B cell (primary cell): ENCODE measurements at regions not wholly inside any gene's neighbourhood (a gene's known extent, or its start where the extent isn't known, plus 50 kb on each side); places are given as distances from the start of the nearest gene placed in this dataset.

Experiments
- ATAC-seq: fragments of 200-7000 bp; cut with Tn5 transposase; one replicate; pipeline ENCODE4 v1.10.0; 2021; ENCODE audit warnings: low read depth, mild to moderate bottlenecking, moderate number of reproducible peaks, moderate library complexity
- CTCF ChIA-PET: fragments of 350-600 bp; sonication (Branson Sonifier 250); formaldehyde crosslinking; loops from one replicate; lab custom pipeline; 2021; ENCODE audit warnings: antibody characterized with exemption, inconsistent platforms; lab: Charles Lee
- POLR2A ChIA-PET: fragments of 350-600 bp; sonication (Branson Sonifier 250); formaldehyde crosslinking; loops from one replicate; lab custom pipeline; 2021; ENCODE audit warnings: antibody characterized with exemption; lab: Charles Lee
- DNase-seq: peaks from one replicate; pipeline ENCODE4 v3.0.0; 2013
- H2AFZ ChIP-seq: 2 replicates; pipeline ENCODE4 v1.6.1; 2012; ENCODE audit warnings: mild to moderate bottlenecking, low read depth, low read length; ENCODE audit not compliant: insufficient read depth, poor library complexity, severe bottlenecking
- H3K27ac ChIP-seq, 2 donors: 1 replicate in 1 of 2; 2 replicates in 1 of 2; pipeline ENCODE4 v1.5.1; 2012 to 2013; ENCODE audit warnings: low read length in 2 of 2, mild to moderate bottlenecking in 2 of 2, moderate library complexity in 1 of 2
- H3K27me3 ChIP-seq, 4 experiments: fragments of 200-600 bp in 1 of 4; sonication (generic) in 1 of 4; replicated peaks in 1 of 4; 1 replicate in 2 of 4; 2 replicates in 2 of 4; pipeline versions ENCODE4 v1.6.1 to v1.7.0; 2013 to 2016; ENCODE audit warnings: low read length in 3 of 4, mild to moderate bottlenecking in 2 of 4, mixed read lengths in 1 of 4, moderate library complexity in 1 of 4; ENCODE audit not compliant: insufficient read depth in 4 of 4, control insufficient read depth in 3 of 4; ENCODE audit errors: control extremely low read depth in 1 of 4
- H3K36me3 ChIP-seq, 2 experiments: replicated peaks in 1 of 2; 1 replicate in 1 of 2; 2 replicates in 1 of 2; pipeline versions ENCODE4 v1.6.1 to v1.7.1; 2013; ENCODE audit warnings: low read length in 1 of 2; ENCODE audit not compliant: insufficient read depth in 2 of 2, control insufficient read depth in 1 of 2; ENCODE audit errors: control extremely low read depth in 1 of 2, extremely low read depth in 1 of 2
- H3K4me1 ChIP-seq, 2 donors: fragments of 200-600 bp in 1 of 2; sonication (generic) in 1 of 2; 1 replicate in 1 of 2; 2 replicates in 1 of 2; pipeline versions ENCODE4 v1.5.1 to v1.6.1; 2013 to 2017; ENCODE audit warnings: low read length in 2 of 2; ENCODE audit not compliant: control insufficient read depth in 2 of 2, insufficient read depth in 2 of 2
- H3K4me2 ChIP-seq: replicated peaks from 2 replicates; pipeline ENCODE3; 2012; ENCODE audit warnings: mild to moderate bottlenecking, low read depth, low read length; ENCODE audit not compliant: poor library complexity, severe bottlenecking
- H3K4me3 ChIP-seq, 5 experiments: fragments of 200-600 bp in 1 of 5; sonication (generic) in 1 of 5; 1 replicate in 3 of 5; 2 replicates in 2 of 5; pipeline versions ENCODE4 v1.5.1 to v1.7.0; 2011 to 2016; ENCODE audit warnings: low read length in 4 of 5, mild to moderate bottlenecking in 4 of 5, low read depth in 2 of 5, control low read depth in 1 of 5, moderate library complexity in 1 of 5; ENCODE audit not compliant: insufficient read depth in 1 of 5; ENCODE audit errors: control extremely low read depth in 1 of 5, extremely low read depth in 1 of 5
- H3K79me2 ChIP-seq: fragments of 200-600 bp; sonication (generic); one replicate; pipeline ENCODE4 v1.6.0; 2016; ENCODE audit warnings: low read length; ENCODE audit not compliant: control insufficient read depth, insufficient read depth
- H3K9ac ChIP-seq: fragments of 200-600 bp; sonication (generic); 2 replicates; pipeline ENCODE4 v1.6.1; 2017; ENCODE audit warnings: mild to moderate bottlenecking, low read length, moderate library complexity
- H3K9me3 ChIP-seq, 3 donors: one replicate each; pipeline versions ENCODE4 v1.6.1 to v1.7.1; 2013; ENCODE audit warnings: low read length in 2 of 3; ENCODE audit not compliant: control insufficient read depth in 2 of 3, insufficient read depth in 1 of 3; ENCODE audit errors: control extremely low read depth in 1 of 3
- H4K20me1 ChIP-seq: 2 replicates; pipeline ENCODE4 v1.6.0; 2012; ENCODE audit warnings: mild to moderate bottlenecking, low read length; ENCODE audit not compliant: insufficient read depth, control insufficient read depth, poor library complexity, severe bottlenecking
- H3K27ac Mint-ChIP-seq: one replicate; pipeline ENCODE4 v1.8.0; 2021; ENCODE audit warnings: mixed read lengths
- H3K27me3 Mint-ChIP-seq: one replicate; pipeline ENCODE4 v1.8.0; 2021; ENCODE audit warnings: mixed read lengths
- H3K4me1 Mint-ChIP-seq: one replicate; pipeline ENCODE4 v1.8.0; 2021; ENCODE audit warnings: mixed read lengths
- H3K4me3 Mint-ChIP-seq: one replicate; pipeline ENCODE4 v1.8.0; 2021; ENCODE audit warnings: mixed read lengths
- H3K9me3 Mint-ChIP-seq: one replicate; pipeline ENCODE4 v1.8.0; 2022; ENCODE audit warnings: mixed read lengths; ENCODE audit not compliant: insufficient read depth
- EZH2 ChIP-seq: IDR thresholded peaks from 2 replicates; pipeline ENCODE4 v1.6.1; 2012; ENCODE audit warnings: borderline replicate concordance, low read depth, mild to moderate bottlenecking, moderate library complexity, low read length; ENCODE audit not compliant: insufficient read depth, poor library complexity, severe bottlenecking
- WGBS: methylation state at CpG from one replicate; pipeline ENCODE4 v1.1.5; 2013; ENCODE audit warnings: missing lambda C conversion rate; ENCODE audit not compliant: insufficient coverage; 5-methylcytosine and 5-hydroxymethylcytosine counted together
- intact Hi-C: fragments of 100-400 bp; cut with micrococcal nuclease; formaldehyde crosslinking; loops from one replicate; pipeline ENCODE4 v1.10.0; 2022
- TF ChIP-seq, protein P1 (sequence below): fragments of 200-600 bp; IDR thresholded peaks from one replicate; pipeline ENCODE4 v1.8.0; 2022; ENCODE audit warnings: antibody characterized with exemption, mild to moderate bottlenecking

DNA sequence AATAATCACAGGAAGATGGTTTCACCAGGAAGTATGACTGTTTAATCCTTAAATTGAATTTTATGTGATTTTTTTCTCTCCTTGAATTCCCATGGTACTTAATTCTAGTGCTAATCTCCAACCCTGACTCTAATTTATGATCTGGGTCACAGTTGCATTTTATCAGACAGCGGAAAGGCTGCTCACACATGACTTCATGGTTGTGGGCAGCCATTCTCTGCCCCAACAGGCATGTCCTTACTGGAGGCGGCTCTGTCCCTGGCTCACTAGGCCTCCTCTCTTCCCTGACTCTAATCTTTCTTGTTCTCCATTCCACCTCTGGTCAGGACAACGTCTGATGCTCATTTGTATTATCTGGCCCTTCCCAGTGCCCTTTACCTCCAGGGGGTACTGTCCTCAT is 184.4 kb downstream of the CHST1 start:
- no peaks in the 10 kb centered on the region for H3K4me1 ChIP-seq
- no peak overlapping the region for H3K4me3 Mint-ChIP-seq
- no peak overlapping the region for H2AFZ ChIP-seq
- intact Hi-C loops, result no loop called here
- peaks cover 0 to 5% (median 0%) of the 10 kb centered on the region in 3 donors for H3K9me3 ChIP-seq
- H3K4me3 ChIP-seq, result no peak overlapping the region
- TF ChIP-seq, protein P1, sequence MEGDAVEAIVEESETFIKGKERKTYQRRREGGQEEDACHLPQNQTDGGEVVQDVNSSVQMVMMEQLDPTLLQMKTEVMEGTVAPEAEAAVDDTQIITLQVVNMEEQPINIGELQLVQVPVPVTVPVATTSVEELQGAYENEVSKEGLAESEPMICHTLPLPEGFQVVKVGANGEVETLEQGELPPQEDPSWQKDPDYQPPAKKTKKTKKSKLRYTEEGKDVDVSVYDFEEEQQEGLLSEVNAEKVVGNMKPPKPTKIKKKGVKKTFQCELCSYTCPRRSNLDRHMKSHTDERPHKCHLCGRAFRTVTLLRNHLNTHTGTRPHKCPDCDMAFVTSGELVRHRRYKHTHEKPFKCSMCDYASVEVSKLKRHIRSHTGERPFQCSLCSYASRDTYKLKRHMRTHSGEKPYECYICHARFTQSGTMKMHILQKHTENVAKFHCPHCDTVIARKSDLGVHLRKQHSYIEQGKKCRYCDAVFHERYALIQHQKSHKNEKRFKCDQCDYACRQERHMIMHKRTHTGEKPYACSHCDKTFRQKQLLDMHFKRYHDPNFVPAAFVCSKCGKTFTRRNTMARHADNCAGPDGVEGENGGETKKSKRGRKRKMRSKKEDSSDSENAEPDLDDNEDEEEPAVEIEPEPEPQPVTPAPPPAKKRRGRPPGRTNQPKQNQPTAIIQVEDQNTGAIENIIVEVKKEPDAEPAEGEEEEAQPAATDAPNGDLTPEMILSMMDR, result no peak
- TF ChIP-seq EZH2, result no peak
- WGBS, result 77% methylated on average over 3 of the region's 3 CpGs
- peaks cover 0 to 9% (median 1%) of the 10 kb centered on the region in 4 experiments for H3K27me3 ChIP-seq
- H3K27ac Mint-ChIP-seq, result no peak overlapping the region
- H3K27ac ChIP-seq, result no peak overlapping the region
- no peak for DNase-seq
- no peaks in the 10 kb centered on the region for H4K20me1 ChIP-seq
- no peaks in the 10 kb centered on the region for H3K36me3 ChIP-seq
- CTCF ChIA-PET, result no interaction called here
- POLR2A ChIA-PET, result no interaction called here
- no peaks in the 10 kb centered on the region for H3K9me3 Mint-ChIP-seq
- no peaks in the 10 kb centered on the region for H3K4me1 Mint-ChIP-seq
- no peak for ATAC-seq
- no peak overlapping the region for H3K9ac ChIP-seq
- peaks cover 48% of the 10 kb centered on the region for H3K27me3 Mint-ChIP-seq
- no peaks in the 10 kb centered on the region for H3K79me2 ChIP-seq
- no peak overlapping the region for H3K4me2 ChIP-seq

DNA sequence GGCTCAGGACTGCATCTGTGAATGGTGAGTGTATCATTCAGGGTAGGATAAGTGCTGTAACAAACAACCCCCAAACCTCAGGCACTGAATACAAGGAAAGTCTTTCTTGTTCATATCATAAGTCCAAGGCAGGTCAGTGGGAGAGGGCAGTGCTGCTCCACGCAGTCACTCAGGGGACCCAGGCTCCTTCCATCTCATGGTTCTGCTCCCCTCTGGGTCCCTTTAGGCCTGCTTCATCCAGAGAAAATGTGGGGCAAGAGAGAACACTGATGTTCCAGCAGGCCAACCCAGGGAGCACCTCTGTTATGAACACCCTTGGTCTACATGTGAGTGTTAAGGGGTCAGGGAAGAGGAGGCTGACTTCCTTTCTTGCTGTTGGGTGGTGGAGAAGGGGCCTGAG is 187.8 kb downstream of the CHST1 start:
- no peak for ATAC-seq
- intact Hi-C loops, result no loop called here
- ChIA-PET POLR2A (no interaction called here), CTCF (no interaction called here)
- no peaks in the 10 kb centered on the region for H3K9me3 Mint-ChIP-seq
- peaks cover 32% of the 10 kb centered on the region for H3K27me3 Mint-ChIP-seq
- H3K4me3 Mint-ChIP-seq, result no peak overlapping the region
- no peaks in the 10 kb centered on the region for H3K4me1 Mint-ChIP-seq
- Histone ChIP-seq H3K9me3 (peaks cover 0 to 5% (median 0%) of the 10 kb centered on the region in 3 donors), H2AFZ (no peak overlapping the region), H4K20me1 (no peaks in the 10 kb centered on the region), H3K4me1 (no peaks in the 10 kb centered on the region), H3K36me3 (no peaks in the 10 kb centered on the region), H3K4me2 (no peak overlapping the region), H3K27me3 (peaks cover 0 to 12% (median under 1%) of the 10 kb centered on the region in 4 experiments), H3K4me3 (no peak overlapping the region), H3K27ac (no peak overlapping the region), H3K79me2 (no peaks in the 10 kb centered on the region), H3K9ac (no peak overlapping the region)
- no peak overlapping the region for H3K27ac Mint-ChIP-seq
- 86% methylated on average over 1 of the region's 1 CpG for WGBS
- TF ChIP-seq, protein P1, result no peak
- no peak for TF ChIP-seq EZH2
- no peak for DNase-seq
